ENCODE measurements at regions not wholly inside any gene's neighbourhood (a gene's known extent, or its start where the extent isn't known, plus 50 kb on each side); places are given as distances from the start of the nearest gene placed in this dataset.
A peak's percentile ranks its signal among the peaks of the same experiment; 100 is the strongest.

DNA sequence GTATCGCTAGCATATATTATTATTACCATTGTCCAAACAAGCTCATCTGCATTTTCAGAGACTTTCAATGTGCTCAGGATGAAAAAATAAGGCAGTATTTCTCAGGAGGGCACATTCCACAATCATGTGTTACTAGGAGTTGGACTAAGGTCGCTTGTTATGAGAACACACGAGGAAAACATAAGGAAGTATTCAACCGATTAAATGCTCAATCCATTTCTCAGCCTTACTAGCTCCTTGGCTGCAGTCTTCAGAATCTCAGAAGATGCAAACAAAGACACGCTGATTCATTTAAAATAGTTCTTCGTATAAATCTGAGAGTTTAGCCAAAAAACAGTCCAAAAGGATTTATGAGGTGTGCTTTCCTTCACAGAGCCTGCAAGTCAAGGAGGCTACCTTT lies 82.0 kb upstream of the JAK1 start:
- TF ChIP-seq EZH2 (IDR thresholded peaks at IDR 0.05; ENCODE audit: insufficient read depth, poor library complexity, severe bottlenecking), result no peak
- TF ChIP-seq EZH2phosphoT487 (IDR thresholded peaks at IDR 0.05; ENCODE audit: insufficient read depth, low read depth), result no peak
- WGBS, 2 experiments (ENCODE audit: low coverage in 1 of 2, low lambda C conversion rate in 2 of 2, missing lambda C conversion rate in 2 of 2), result 14 to 15% methylated on average over 6 of the region's 6 CpGs
- Histone ChIP-seq H3K27me3 (replicated peaks; ENCODE audit: insufficient read depth) (no peaks in the 10 kb centered on the region), H3F3A (ENCODE audit: insufficient read depth) (no peaks in the 10 kb centered on the region), H2AFZ (no peak overlapping the region), H4K20me1 (ENCODE audit: insufficient read depth) (no peaks in the 10 kb centered on the region), H3K4me2 (ENCODE audit: unreplicated experiment) (no peak overlapping the region), H3K9me2 (ENCODE audit: insufficient read depth) (no peaks in the 10 kb centered on the region), H3K4me3 (no peak overlapping the region), H3K27ac (no peak overlapping the region), H3K36me3 (ENCODE audit: low read depth) (no peaks in the 10 kb centered on the region), H3K9ac (no peak overlapping the region), H3K9me3 (ENCODE audit: low read depth) (no peaks in the 10 kb centered on the region), H3K4me1 (ENCODE audit: insufficient read depth) (0 out of 2 replicates have a peak, but pooled peaks cover 8% of the 10 kb centered on the region), H3K79me2 (ENCODE audit: insufficient read depth) (no peaks in the 10 kb centered on the region)
- in situ Hi-C loops (cut with MboI), result no loop called here
- DNase-seq, result peak; percentile 44

DNA sequence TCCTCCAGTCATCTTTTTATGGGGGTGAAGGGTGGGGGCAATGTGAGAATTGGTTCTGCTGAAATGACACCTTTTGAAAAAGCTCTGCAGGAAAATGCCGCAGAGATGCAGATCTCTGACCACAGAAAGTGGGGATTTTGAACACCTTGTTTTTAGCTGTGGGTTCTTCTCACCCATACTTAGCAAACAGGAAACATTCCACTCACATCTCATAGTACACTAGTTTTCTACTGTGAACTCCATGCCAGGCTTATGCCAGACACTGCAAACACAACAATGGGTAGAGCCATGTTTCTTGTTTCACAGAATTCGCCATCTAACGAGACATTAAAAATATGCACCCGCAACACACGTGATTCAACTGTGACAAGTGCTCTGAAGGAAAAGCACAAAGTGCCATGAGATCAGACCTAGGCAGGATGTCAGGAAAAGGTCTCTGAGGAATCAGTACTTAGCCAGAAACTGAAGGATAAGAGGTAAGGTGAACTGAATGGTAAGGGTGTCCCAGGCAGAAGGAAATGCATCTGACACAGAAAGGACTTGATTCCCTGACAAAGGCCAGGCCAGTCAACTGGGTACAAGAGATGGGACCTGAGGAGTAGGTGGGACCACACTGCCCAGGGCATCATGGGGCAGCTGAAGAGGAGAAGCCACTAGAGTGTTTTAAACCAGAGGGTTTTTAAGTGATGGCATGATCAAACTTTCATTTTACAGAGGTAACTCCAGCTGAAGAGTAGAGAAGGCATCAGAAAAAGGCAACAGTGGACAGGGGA lies 83.8 kb upstream of the JAK1 start:
- Histone ChIP-seq H3K79me2 (ENCODE audit: insufficient read depth) (no peaks in the 10 kb centered on the region), H3K36me3 (ENCODE audit: low read depth) (no peaks in the 10 kb centered on the region), H3K4me2 (ENCODE audit: unreplicated experiment) (no peak overlapping the region), H3K27ac (no peak overlapping the region), H3K9me2 (ENCODE audit: insufficient read depth) (no peaks in the 10 kb centered on the region), H3K9me3 (ENCODE audit: low read depth) (no peaks in the 10 kb centered on the region), H2AFZ (no peak overlapping the region), H3K9ac (no peak overlapping the region), H3K27me3 (replicated peaks; ENCODE audit: insufficient read depth) (no peaks in the 10 kb centered on the region), H3F3A (ENCODE audit: insufficient read depth) (no peaks in the 10 kb centered on the region), H3K4me1 (ENCODE audit: insufficient read depth) (0 out of 2 replicates have a peak, but pooled peaks cover 8% of the 10 kb centered on the region), H3K4me3 (no peak overlapping the region), H4K20me1 (ENCODE audit: insufficient read depth) (no peaks in the 10 kb centered on the region)
- WGBS, 2 experiments (ENCODE audit: low coverage in 1 of 2, low lambda C conversion rate in 2 of 2, missing lambda C conversion rate in 2 of 2), result 90 to 94% methylated on average over 5 of the region's 5 CpGs
- in situ Hi-C loops (cut with MboI), result loop anchor here (10.0 to 25.0 kb wide), 2 partner anchors 162 to 645 kb away; no protein-coding TSS in a partner anchor
- DNase-seq, result no peak
- TF ChIP-seq EZH2 (IDR thresholded peaks at IDR 0.05; ENCODE audit: insufficient read depth, poor library complexity, severe bottlenecking), result no peak
- no peak for TF ChIP-seq EZH2phosphoT487 (IDR thresholded peaks at IDR 0.05; ENCODE audit: insufficient read depth, low read depth)

GRCh38 chr1:65050735-65051134 lies 84.4 kb upstream of the JAK1 start:
- H3K27me3 ChIP-seq (replicated peaks; ENCODE audit: insufficient read depth), result no peaks in the 10 kb centered on the region
- in situ Hi-C loops (cut with MboI), result loop anchor here (10.0 to 25.0 kb wide), 2 partner anchors 162 to 644 kb away; no protein-coding TSS in a partner anchor

GRCh38 chr1:65054481-65054880 lies 88.1 kb upstream of the JAK1 start:
- in situ Hi-C loops (cut with MboI), result loop anchor here (10.0 to 25.0 kb wide), 2 partner anchors 158 to 640 kb away; no protein-coding TSS in a partner anchor
- TF ChIP-seq EZH2phosphoT487 (IDR thresholded peaks at IDR 0.05; ENCODE audit: insufficient read depth, low read depth) (no peak), EZH2 (IDR thresholded peaks at IDR 0.05; ENCODE audit: insufficient read depth, poor library complexity, severe bottlenecking) (no peak)
- no peaks in the 10 kb centered on the region for H3K9me3 ChIP-seq (ENCODE audit: low read depth)

More at GRCh38 chr1:65050735-65051134, 84.4 kb upstream of the JAK1 start:
- Histone ChIP-seq H3F3A (ENCODE audit: insufficient read depth) (no peaks in the 10 kb centered on the region), H3K79me2 (ENCODE audit: insufficient read depth) (no peaks in the 10 kb centered on the region), H3K4me2 (ENCODE audit: unreplicated experiment) (no peak overlapping the region), H3K9ac (no peak overlapping the region), H3K4me1 (ENCODE audit: insufficient read depth) (0 out of 2 replicates have a peak, but pooled peaks cover 8% of the 10 kb centered on the region), H3K27ac (no peak overlapping the region), H3K4me3 (no peak overlapping the region), H3K9me3 (ENCODE audit: low read depth) (no peaks in the 10 kb centered on the region), H4K20me1 (ENCODE audit: insufficient read depth) (no peaks in the 10 kb centered on the region), H2AFZ (no peak overlapping the region), H3K36me3 (ENCODE audit: low read depth) (no peaks in the 10 kb centered on the region), H3K9me2 (ENCODE audit: insufficient read depth) (no peaks in the 10 kb centered on the region)
- 98 to 99% methylated on average over 2 of the region's 2 CpGs for WGBS, 2 experiments (ENCODE audit: low coverage in 1 of 2, low lambda C conversion rate in 2 of 2, missing lambda C conversion rate in 2 of 2)
- DNase-seq, result no peak
- TF ChIP-seq EZH2phosphoT487 (IDR thresholded peaks at IDR 0.05; ENCODE audit: insufficient read depth, low read depth), result no peak
- no peak for TF ChIP-seq EZH2 (IDR thresholded peaks at IDR 0.05; ENCODE audit: insufficient read depth, poor library complexity, severe bottlenecking)

More at GRCh38 chr1:65054481-65054880, 88.1 kb upstream of the JAK1 start:
- H3F3A ChIP-seq (ENCODE audit: insufficient read depth), result no peaks in the 10 kb centered on the region
- DNase-seq, result no peak
- H3K4me1 ChIP-seq (ENCODE audit: insufficient read depth), result no peaks in the 10 kb centered on the region
- H3K27ac ChIP-seq, result no peak overlapping the region
- 0 out of 2 replicates have a peak, but pooled peaks cover 5% of the 10 kb centered on the region for H3K36me3 ChIP-seq (ENCODE audit: low read depth)
- no peak overlapping the region for H3K4me2 ChIP-seq (ENCODE audit: unreplicated experiment)
- no peaks in the 10 kb centered on the region for H3K9me2 ChIP-seq (ENCODE audit: insufficient read depth)
- H3K9ac ChIP-seq, result no peak overlapping the region
- H3K4me3 ChIP-seq, result no peak overlapping the region
- no peak overlapping the region for H2AFZ ChIP-seq
- H4K20me1 ChIP-seq (ENCODE audit: insufficient read depth), result no peaks in the 10 kb centered on the region
- no peaks in the 10 kb centered on the region for H3K27me3 ChIP-seq (replicated peaks; ENCODE audit: insufficient read depth)
- WGBS, 2 experiments (ENCODE audit: low coverage in 1 of 2, low lambda C conversion rate in 2 of 2, missing lambda C conversion rate in 2 of 2), result 69 to 75% methylated on average over 3 of the region's 3 CpGs
- no peaks in the 10 kb centered on the region for H3K79me2 ChIP-seq (ENCODE audit: insufficient read depth)

All from GM23248 (cell line).